ENCODE measurements at regions not wholly inside any gene's neighbourhood (a gene's known extent, or its start where the extent isn't known, plus 50 kb on each side); places are given as distances from the start of the nearest gene placed in this dataset.

DNA sequence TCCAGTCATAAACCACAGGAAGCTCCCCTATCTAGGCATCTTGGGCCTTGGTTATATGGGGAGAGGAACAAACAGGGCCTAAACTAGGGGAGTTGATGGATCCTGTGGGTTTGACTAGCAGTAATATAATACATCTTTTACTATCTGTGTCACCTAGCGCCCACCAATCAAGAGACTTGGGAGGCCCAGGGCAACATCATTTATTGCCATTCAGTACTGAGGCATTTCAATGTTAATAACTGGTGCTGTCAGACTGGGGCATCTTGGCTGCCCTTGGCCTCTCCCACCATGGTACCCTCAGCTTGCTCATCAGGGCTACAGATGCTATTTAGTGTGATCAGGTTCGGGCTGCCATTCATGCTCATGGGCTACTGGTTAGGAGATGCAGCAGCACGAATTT lies 320.7 kb downstream of the MYCN start:
- H3K79me2 ChIP-seq (ENCODE audit: control insufficient read depth in 1 of 2, insufficient read depth in 2 of 2, low read length in 2 of 2) = no peaks in the 10 kb centered on the region
- no peak overlapping the region for H3K4me2 ChIP-seq (ENCODE audit: insufficient read depth in 1 of 2, low read depth in 2 of 2, low read length in 2 of 2)
- H2AK5ac ChIP-seq (ENCODE audit: low read depth, low read length) = no peak overlapping the region
- H3K27ac ChIP-seq (ENCODE audit: low read depth, low read length) = no peak overlapping the region
- no peaks in the 10 kb centered on the region for H3K36me3 ChIP-seq (ENCODE audit: control insufficient read depth in 2 of 4, insufficient read depth in 4 of 4, low read length in 3 of 4)
- no peak overlapping the region for H4K91ac ChIP-seq (replicated peaks; ENCODE audit: insufficient read length, low read length)
- no peak overlapping the region for H3K9ac ChIP-seq (replicated peaks in 1 of 4; ENCODE audit: extremely low read depth in 1 of 4, low read depth in 3 of 4, low read length in 3 of 4)
- no peak for DNase-seq (ENCODE audit: low read depth in 1 of 2, low spot score in 2 of 2)
- H4K5ac ChIP-seq (ENCODE audit: insufficient read length, low read depth, low read length) = no peak overlapping the region
- H3K4ac ChIP-seq (replicated peaks; ENCODE audit: insufficient read length, low read depth, low read length) = no peak overlapping the region
- no peak overlapping the region for H2BK5ac ChIP-seq (ENCODE audit: low read depth, low read length)
- 87% methylated on average over 3 of the region's 3 CpGs; no CpG with 5 or more reads in 1 of the 2 experiments for WGBS, 2 experiments (ENCODE audit: extremely low coverage in 1 of 2, insufficient coverage in 1 of 2, insufficient read length in 1 of 2, insufficient replicate concordance in 2 of 2, low coverage in 1 of 2, low lambda C conversion rate in 2 of 2, missing lambda C conversion rate in 1 of 2)
- no peak overlapping the region for H4K8ac ChIP-seq (ENCODE audit: extremely low read depth, insufficient read depth, low read length)
- H2BK20ac ChIP-seq (ENCODE audit: low read length) = no peak overlapping the region
- POLR2A ChIA-PET (ENCODE audit: partially characterized antibody) = no interaction called here
- H3K4me1 ChIP-seq (replicated peaks in 1 of 4; ENCODE audit: control insufficient read depth in 3 of 4, insufficient read depth in 4 of 4, low read length in 3 of 4) = peaks cover 0 to 1% (median 0%) of the 10 kb centered on the region in 4 experiments; a peak in 1 of 7 replicates
- no peak overlapping the region for H3K56ac ChIP-seq (replicated peaks; ENCODE audit: insufficient read length, low read depth, low read length)
- no peak overlapping the region for H2AFZ ChIP-seq (ENCODE audit: low read length)
- no peak overlapping the region for H3K4me3 ChIP-seq (ENCODE audit: extremely low read depth in 1 of 4, insufficient read depth in 2 of 4, low read depth in 3 of 4, low read length in 4 of 4)
- H2BK15ac ChIP-seq (ENCODE audit: low read length) = no peak overlapping the region
- H2BK120ac ChIP-seq (replicated peaks; ENCODE audit: low read depth, low read length) = no peak overlapping the region
- no peak overlapping the region for H3K18ac ChIP-seq (ENCODE audit: extremely low read depth, low read length)
- no peaks in the 10 kb centered on the region for H4K20me1 ChIP-seq (replicated peaks in 1 of 2; ENCODE audit: control insufficient read depth in 1 of 2, insufficient read depth in 2 of 2, low read length in 2 of 2)
- no peak overlapping the region for H3K14ac ChIP-seq (ENCODE audit: insufficient read length)
- no peaks in the 10 kb centered on the region for H3K9me3 ChIP-seq (ENCODE audit: insufficient read depth in 2 of 2, low read depth in 1 of 2, low read length in 1 of 2)
- H3K27me3 ChIP-seq (replicated peaks in 1 of 4; ENCODE audit: control insufficient read depth in 3 of 4, extremely low read depth in 1 of 4, insufficient read depth in 3 of 4, low read length in 3 of 4) = no peaks in the 10 kb centered on the region
- no peaks in the 10 kb centered on the region for H3K23me2 ChIP-seq (ENCODE audit: low read depth, low read length)
- H3K79me1 ChIP-seq (ENCODE audit: low read depth, low read length) = no peaks in the 10 kb centered on the region
- FAIRE-seq = no peak
- H2BK12ac ChIP-seq (ENCODE audit: low read depth, low read length) = no peak overlapping the region
- no peak overlapping the region for H3K23ac ChIP-seq (ENCODE audit: insufficient read length)
- CTCF ChIA-PET (ENCODE audit: partially characterized antibody) = interaction anchor here (0.7 to 2.0 kb wide), 2 partner anchors 20 to 21 kb away, joined by 3 to 4 read pairs; no protein-coding TSS in a partner anchor
- TF ChIP-seq SP4 (IDR thresholded peaks at IDR 0.05; ENCODE audit: low read length) (no peak), BCL11A (IDR thresholded peaks at IDR 0.05; ENCODE audit: low read depth in 2 of 2, low read length in 2 of 2) (no peak), CHD1 (IDR thresholded peaks at IDR 0.05; ENCODE audit: low read depth, low read length) (no peak), TCF12 (IDR thresholded peaks at IDR 0.05; ENCODE audit: low read depth, low read length) (no peak), RBBP5 (IDR thresholded peaks at IDR 0.05; ENCODE audit: borderline replicate concordance, low read depth, low read length) (no peak), GTF2F1 (IDR thresholded peaks at IDR 0.05; ENCODE audit: borderline replicate concordance, low read depth, low read length) (no peak), HDAC2 (IDR thresholded peaks at IDR 0.05; ENCODE audit: borderline replicate concordance in 1 of 2, low read depth in 2 of 2, low read length in 2 of 2) (no peak), TAF1 (IDR thresholded peaks at IDR 0.05; ENCODE audit: low read depth, low read length) (no peak), PHF8 (conservative IDR thresholded peaks at IDR 0.05; ENCODE audit: low read depth, low read length) (no peak), SP2 (IDR thresholded peaks at IDR 0.05; ENCODE audit: low read length) (no peak), TAF7 (optimal IDR thresholded peaks at IDR 0.05; ENCODE audit: borderline replicate concordance, low read depth, low read length) (no peak), ASH2L (IDR thresholded peaks at IDR 0.05; ENCODE audit: low read length) (no peak), POLR2A (IDR thresholded peaks at IDR 0.05; ENCODE audit: control extremely low read depth in 1 of 2, low read depth in 2 of 2, low read length in 2 of 2) (no peak), ZNF274 (IDR thresholded peaks at IDR 0.05; ENCODE audit: borderline replicate concordance, extremely low read depth, low read length) (no peak)
- TF ChIP-seq, protein P1, sequence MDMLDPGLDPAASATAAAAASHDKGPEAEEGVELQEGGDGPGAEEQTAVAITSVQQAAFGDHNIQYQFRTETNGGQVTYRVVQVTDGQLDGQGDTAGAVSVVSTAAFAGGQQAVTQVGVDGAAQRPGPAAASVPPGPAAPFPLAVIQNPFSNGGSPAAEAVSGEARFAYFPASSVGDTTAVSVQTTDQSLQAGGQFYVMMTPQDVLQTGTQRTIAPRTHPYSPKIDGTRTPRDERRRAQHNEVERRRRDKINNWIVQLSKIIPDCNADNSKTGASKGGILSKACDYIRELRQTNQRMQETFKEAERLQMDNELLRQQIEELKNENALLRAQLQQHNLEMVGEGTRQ (IDR thresholded peaks at IDR 0.05; ENCODE audit: low read length) = no peak

Measured in H1 (cell line).